Endothelial cell of umbilical vein (primary cell): ENCODE measurements at regions not wholly inside any gene's neighbourhood (a gene's known extent, or its start where the extent isn't known, plus 50 kb on each side); places are given as distances from the start of the nearest gene placed in this dataset.

Experiments used
- CTCF ChIP-seq, 2 donors: IDR thresholded peaks; 1 replicate in 1 of 2; 2 replicates in 1 of 2; pipeline ENCODE4 v1.5.1; 2011; ENCODE audit warnings: low read length in 2 of 2, mild to moderate bottlenecking in 2 of 2, moderate library complexity in 2 of 2, control low read depth in 1 of 2, inconsistent platforms in 1 of 2, low read depth in 1 of 2; ENCODE audit not compliant: insufficient read depth in 1 of 2; ENCODE audit errors: extremely low read depth in 1 of 2
- EZH2 ChIP-seq: IDR thresholded peaks from 2 replicates; pipeline ENCODE4 v1.6.1; 2012; ENCODE audit warnings: borderline replicate concordance, low read depth, mild to moderate bottlenecking, moderate library complexity, low read length, inconsistent platforms; ENCODE audit not compliant: severe bottlenecking
- FOS ChIP-seq: IDR thresholded peaks from 2 replicates; pipeline ENCODE4 v1.6.1; 2011; ENCODE audit warnings: mild to moderate bottlenecking, low read length, moderate library complexity, borderline replicate concordance; ENCODE audit not compliant: insufficient read depth
- JUN ChIP-seq: IDR thresholded peaks from 2 replicates; pipeline ENCODE4 v1.6.1; 2011; ENCODE audit warnings: borderline replicate concordance, low read depth; ENCODE audit not compliant: insufficient read length, insufficient read depth
- MYC ChIP-seq: IDR thresholded peaks from one replicate; pipeline ENCODE4 v1.6.1; 2011; ENCODE audit warnings: mild to moderate bottlenecking, low read depth, low read length
- POLR2A ChIP-seq: IDR thresholded peaks from 2 replicates; pipeline ENCODE4 v1.6.1; 2012; ENCODE audit warnings: low read depth, mild to moderate bottlenecking, control low read depth, low read length
- POLR2AphosphoS5 ChIP-seq: IDR thresholded peaks from 2 replicates; pipeline ENCODE4 v1.6.1; 2012; ENCODE audit warnings: low read depth, mild to moderate bottlenecking, control low read depth, low read length, moderate library complexity; ENCODE audit not compliant: insufficient read depth
- TF ChIP-seq, protein P1 (sequence below): IDR thresholded peaks from 2 replicates; pipeline ENCODE4 v1.6.1; 2011; ENCODE audit not compliant: insufficient read depth, insufficient read length

DNA sequence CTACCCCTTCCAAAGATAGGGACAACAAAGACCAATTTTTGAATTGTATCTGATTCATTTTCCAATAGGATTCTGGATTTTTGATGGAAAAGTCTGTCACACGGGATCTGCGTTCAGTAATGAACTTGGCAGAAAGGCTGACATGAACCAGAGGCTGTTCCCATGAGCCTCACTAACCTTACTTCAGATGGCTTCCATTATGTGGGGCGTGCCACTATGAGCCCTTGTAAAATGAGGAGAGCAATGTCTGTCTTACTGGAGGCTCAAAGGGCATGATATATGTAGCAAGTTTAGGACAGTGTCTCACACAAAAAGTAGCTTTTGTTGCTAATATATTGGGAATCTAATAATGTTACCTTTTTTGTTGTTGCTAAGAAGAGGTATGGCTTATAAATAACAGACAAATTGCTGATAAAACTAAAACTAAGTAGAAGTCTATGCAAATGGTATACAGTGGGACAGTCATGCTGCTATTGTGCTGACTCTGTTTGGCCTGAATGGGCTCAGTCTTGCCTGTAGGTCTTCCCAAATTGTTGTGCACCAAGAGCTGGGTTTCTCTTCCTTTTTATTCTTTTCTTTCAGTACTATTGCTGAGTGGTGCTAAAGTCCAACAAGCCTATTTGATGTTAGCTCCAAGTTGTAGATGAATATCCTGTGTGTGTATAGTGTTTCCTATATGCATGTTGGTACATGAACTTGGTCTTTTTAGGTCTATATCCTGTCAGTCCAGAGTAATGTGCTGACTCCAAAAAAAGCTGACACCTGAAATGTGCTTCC lies 132.1 kb downstream of the SPRY1 start:
- TF ChIP-seq JUN (no peak), POLR2AphosphoS5 (no peak), EZH2 (no peak), CTCF (IDR thresholded peaks at IDR 0.05; ENCODE audit: extremely low read depth in 1 of 2, insufficient read depth in 1 of 2, low read depth in 1 of 2, low read length in 2 of 2) (no peak), POLR2A (no peak), FOS (no peak), MYC (no peak)
- TF ChIP-seq, protein P1, sequence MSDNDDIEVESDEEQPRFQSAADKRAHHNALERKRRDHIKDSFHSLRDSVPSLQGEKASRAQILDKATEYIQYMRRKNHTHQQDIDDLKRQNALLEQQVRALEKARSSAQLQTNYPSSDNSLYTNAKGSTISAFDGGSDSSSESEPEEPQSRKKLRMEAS: no peak
